ENCODE measurements at regions not wholly inside any gene's neighbourhood (a gene's known extent, or its start where the extent isn't known, plus 50 kb on each side); places are given as distances from the start of the nearest gene placed in this dataset.

DNA sequence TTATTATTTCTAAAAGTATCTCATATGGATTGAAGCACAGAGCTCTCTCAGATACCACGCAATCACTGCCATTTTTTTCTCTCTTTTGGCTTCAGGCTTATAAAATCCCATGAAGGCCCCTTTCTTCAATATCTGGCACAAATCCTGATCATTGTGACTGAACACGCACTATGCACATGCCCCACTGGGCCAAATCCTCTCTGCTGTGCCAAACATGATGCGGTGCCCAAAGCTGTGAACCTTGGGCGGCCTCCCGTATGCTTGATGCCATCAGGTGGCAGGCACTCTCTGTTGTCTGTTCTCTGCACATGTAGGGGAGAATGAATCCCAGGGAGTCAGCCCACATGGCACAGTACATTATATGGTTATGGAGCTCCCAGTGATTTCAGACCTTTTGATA, 375.0 kb upstream of the RGMB start:
- Histone ChIP-seq H3K27me3 (ENCODE audit: control insufficient read depth, insufficient read depth, low read length) (no peaks in the 10 kb centered on the region), H3K27ac (ENCODE audit: low read length) (no peak overlapping the region), H3K4me1 (ENCODE audit: control insufficient read depth, insufficient read depth, low read length) (no peaks in the 10 kb centered on the region), H3K9me3 (ENCODE audit: control insufficient read depth, insufficient read depth, low read length) (no peaks in the 10 kb centered on the region), H3K36me3 (ENCODE audit: control insufficient read depth, insufficient read depth, low read length) (no peaks in the 10 kb centered on the region), H3K4me3 (ENCODE audit: low read length) (no peak overlapping the region)
- H3K27me3 Mint-ChIP-seq (ENCODE audit: low read depth in 2 of 2) = no peaks in the 10 kb centered on the region
- DNase-seq = no peak
- no peaks in the 10 kb centered on the region for H3K4me1 Mint-ChIP-seq
- peaks cover 6 to 9% of the 10 kb centered on the region in 2 donors for H3K9me3 Mint-ChIP-seq
- H3K36me3 Mint-ChIP-seq = no peaks in the 10 kb centered on the region
- TF ChIP-seq, protein P1, sequence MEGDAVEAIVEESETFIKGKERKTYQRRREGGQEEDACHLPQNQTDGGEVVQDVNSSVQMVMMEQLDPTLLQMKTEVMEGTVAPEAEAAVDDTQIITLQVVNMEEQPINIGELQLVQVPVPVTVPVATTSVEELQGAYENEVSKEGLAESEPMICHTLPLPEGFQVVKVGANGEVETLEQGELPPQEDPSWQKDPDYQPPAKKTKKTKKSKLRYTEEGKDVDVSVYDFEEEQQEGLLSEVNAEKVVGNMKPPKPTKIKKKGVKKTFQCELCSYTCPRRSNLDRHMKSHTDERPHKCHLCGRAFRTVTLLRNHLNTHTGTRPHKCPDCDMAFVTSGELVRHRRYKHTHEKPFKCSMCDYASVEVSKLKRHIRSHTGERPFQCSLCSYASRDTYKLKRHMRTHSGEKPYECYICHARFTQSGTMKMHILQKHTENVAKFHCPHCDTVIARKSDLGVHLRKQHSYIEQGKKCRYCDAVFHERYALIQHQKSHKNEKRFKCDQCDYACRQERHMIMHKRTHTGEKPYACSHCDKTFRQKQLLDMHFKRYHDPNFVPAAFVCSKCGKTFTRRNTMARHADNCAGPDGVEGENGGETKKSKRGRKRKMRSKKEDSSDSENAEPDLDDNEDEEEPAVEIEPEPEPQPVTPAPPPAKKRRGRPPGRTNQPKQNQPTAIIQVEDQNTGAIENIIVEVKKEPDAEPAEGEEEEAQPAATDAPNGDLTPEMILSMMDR (IDR thresholded peaks at IDR 0.05) = no peak
- H3K4me3 Mint-ChIP-seq = no peak overlapping the region
- intact Hi-C loops (cut with micrococcal nuclease) = no loop called here
- no peak for ATAC-seq
- 96% methylated on average over 5 of the region's 5 CpGs for WGBS (ENCODE audit: insufficient coverage)
- no peak overlapping the region for H3K27ac Mint-ChIP-seq

GRCh38 chr5:98401656-98402055, 371.8 kb upstream of the RGMB start:
- Mint-ChIP-seq H3K4me1 (no peaks in the 10 kb centered on the region), H3K27me3 (ENCODE audit: low read depth in 2 of 2) (no peaks in the 10 kb centered on the region), H3K4me3 (no peak overlapping the region), H3K36me3 (no peaks in the 10 kb centered on the region), H3K27ac (no peak overlapping the region), H3K9me3 (peaks cover 6 to 9% of the 10 kb centered on the region in 2 donors)
- Histone ChIP-seq H3K4me3 (ENCODE audit: low read length) (no peak overlapping the region), H3K4me1 (ENCODE audit: control insufficient read depth, insufficient read depth, low read length) (no peaks in the 10 kb centered on the region), H3K27ac (ENCODE audit: low read length) (no peak overlapping the region), H3K36me3 (ENCODE audit: control insufficient read depth, insufficient read depth, low read length) (no peaks in the 10 kb centered on the region), H3K27me3 (ENCODE audit: control insufficient read depth, insufficient read depth, low read length) (no peaks in the 10 kb centered on the region), H3K9me3 (ENCODE audit: control insufficient read depth, insufficient read depth, low read length) (no peaks in the 10 kb centered on the region)
- DNase-seq = no peak
- TF ChIP-seq, protein P1 (IDR thresholded peaks at IDR 0.05) = no peak
- no peak for ATAC-seq
- intact Hi-C loops (cut with micrococcal nuclease) = no loop called here

DNA sequence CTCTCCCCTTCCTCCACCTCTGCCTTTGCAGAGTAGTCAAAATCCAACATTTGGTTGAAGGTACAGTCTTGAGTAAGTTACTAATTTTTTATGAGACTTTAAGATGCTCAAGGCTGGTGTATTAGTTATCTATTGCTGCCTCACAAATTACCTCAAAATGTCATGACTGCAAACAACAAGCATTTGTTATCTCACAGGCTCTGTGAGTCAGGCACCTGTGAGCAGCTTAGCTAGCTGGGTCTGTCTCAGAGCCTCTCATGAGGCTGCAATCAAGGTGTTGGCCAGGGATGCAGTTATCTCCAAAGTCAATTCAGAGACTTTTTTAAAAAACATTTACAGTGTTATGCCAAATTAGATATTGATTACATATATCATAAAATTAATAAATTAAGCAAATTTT, 371.3 kb upstream of the RGMB start:
- no peak overlapping the region for H3K4me3 ChIP-seq (ENCODE audit: low read length)
- peaks cover 7 to 9% of the 10 kb centered on the region in 2 donors for H3K9me3 Mint-ChIP-seq
- no peaks in the 10 kb centered on the region for H3K4me1 Mint-ChIP-seq
- H3K27me3 Mint-ChIP-seq (ENCODE audit: low read depth in 2 of 2) = no peaks in the 10 kb centered on the region
- H3K9me3 ChIP-seq (ENCODE audit: control insufficient read depth, insufficient read depth, low read length) = no peaks in the 10 kb centered on the region
- H3K27me3 ChIP-seq (ENCODE audit: control insufficient read depth, insufficient read depth, low read length) = no peaks in the 10 kb centered on the region
- H3K36me3 Mint-ChIP-seq = no peaks in the 10 kb centered on the region
- no peak overlapping the region for H3K4me3 Mint-ChIP-seq
- H3K4me1 ChIP-seq (ENCODE audit: control insufficient read depth, insufficient read depth, low read length) = no peaks in the 10 kb centered on the region
- intact Hi-C loops (cut with micrococcal nuclease) = no loop called here
- no peak overlapping the region for H3K27ac ChIP-seq (ENCODE audit: low read length)
- ATAC-seq (no peak), DNase-seq (no peak)
- H3K27ac Mint-ChIP-seq = no peak overlapping the region
- no peaks in the 10 kb centered on the region for H3K36me3 ChIP-seq (ENCODE audit: control insufficient read depth, insufficient read depth, low read length)
- TF ChIP-seq, protein P1 (IDR thresholded peaks at IDR 0.05) = no peak

DNA sequence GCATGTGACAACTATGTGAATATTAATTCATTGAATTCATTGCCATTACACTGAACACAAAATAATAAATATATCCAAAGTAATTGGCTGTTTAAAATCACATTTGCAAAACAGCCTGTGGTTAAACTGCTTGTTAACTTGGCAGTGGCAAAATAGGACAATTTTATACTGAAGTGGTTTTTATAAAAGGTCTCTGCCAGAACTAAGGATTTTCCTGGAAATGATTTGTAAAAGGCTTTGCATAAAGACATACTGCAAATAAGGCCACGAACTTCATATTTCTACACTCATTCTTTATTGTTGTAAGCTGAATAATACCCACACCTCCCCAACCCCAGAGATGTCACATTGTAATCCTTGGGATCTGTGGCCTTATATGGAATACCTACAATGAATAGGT, 370.3 kb upstream of the RGMB start:
- Histone ChIP-seq H3K4me3 (ENCODE audit: low read length) (no peak overlapping the region), H3K4me1 (ENCODE audit: control insufficient read depth, insufficient read depth, low read length) (no peaks in the 10 kb centered on the region), H3K9me3 (ENCODE audit: control insufficient read depth, insufficient read depth, low read length) (no peaks in the 10 kb centered on the region), H3K27ac (ENCODE audit: low read length) (no peak overlapping the region), H3K27me3 (ENCODE audit: control insufficient read depth, insufficient read depth, low read length) (no peaks in the 10 kb centered on the region), H3K36me3 (ENCODE audit: control insufficient read depth, insufficient read depth, low read length) (no peaks in the 10 kb centered on the region)
- Mint-ChIP-seq H3K27me3 (ENCODE audit: low read depth in 2 of 2) (no peaks in the 10 kb centered on the region), H3K27ac (no peak overlapping the region), H3K4me1 (no peaks in the 10 kb centered on the region), H3K9me3 (peaks cover 7 to 9% of the 10 kb centered on the region in 2 donors), H3K36me3 (no peaks in the 10 kb centered on the region), H3K4me3 (no peak overlapping the region)
- no CpG with 5 or more reads among the region's 1 CpG for WGBS (ENCODE audit: insufficient coverage)
- intact Hi-C loops (cut with micrococcal nuclease) = no loop called here
- no peak for ATAC-seq
- TF ChIP-seq, protein P1 (IDR thresholded peaks at IDR 0.05) = no peak
- DNase-seq = no peak
